Ecto neural progenitor cell (in vitro differentiated cells): ENCODE measurements at regions not wholly inside any gene's neighbourhood (a gene's known extent, or its start where the extent isn't known, plus 50 kb on each side); places are given as distances from the start of the nearest gene placed in this dataset.

ENCODE experiments used
- DNase-seq: peaks from one replicate; pipeline ENCODE4 v3.0.0-alpha.2; 2018; ENCODE audit warnings: low spot score

- DNase-seq = no peak
Observed at GRCh38 chr2:76450024-76450475, 739.3 kb upstream of the GCFC2 start.

GRCh38 chr2:76448956-76449355, 738.2 kb upstream of the GCFC2 start:
- no peak for DNase-seq

GRCh38 chr2:76447294-76447693, 736.6 kb upstream of the GCFC2 start:
- no peak for DNase-seq

- no peak for DNase-seq
Observed at GRCh38 chr2:76446872-76447271, 736.2 kb upstream of the GCFC2 start.

GRCh38 chr2:76445880-76446279, 735.2 kb upstream of the GCFC2 start:
- DNase-seq = no peak

GRCh38 chr2:76444732-76445131, 734.0 kb upstream of the GCFC2 start:
- DNase-seq = no peak

GRCh38 chr2:76437564-76437963, 726.8 kb upstream of the GCFC2 start:
- no peak for DNase-seq

- no peak for DNase-seq
Observed at GRCh38 chr2:76429374-76429773, 718.7 kb upstream of the GCFC2 start.

- no peak for DNase-seq
Observed at GRCh38 chr2:76427452-76427851, 716.7 kb upstream of the GCFC2 start.

GRCh38 chr2:76415821-76416220, 705.1 kb upstream of the GCFC2 start:
- no peak for DNase-seq

GRCh38 chr2:76413436-76413835, 702.7 kb upstream of the GCFC2 start:
- DNase-seq = no peak

- DNase-seq = no peak
Observed at GRCh38 chr2:76406134-76406855, 695.6 kb upstream of the GCFC2 start.

GRCh38 chr2:76393356-76393755, 682.6 kb upstream of the GCFC2 start:
- no peak for DNase-seq

GRCh38 chr2:76391678-76392077, 681.0 kb upstream of the GCFC2 start:
- no peak for DNase-seq

GRCh38 chr2:76387294-76387693, 676.6 kb upstream of the GCFC2 start:
- DNase-seq = no peak

GRCh38 chr2:76385943-76386342, 675.2 kb upstream of the GCFC2 start:
- no peak for DNase-seq

GRCh38 chr2:76381624-76382023, 670.9 kb upstream of the GCFC2 start:
- DNase-seq = no peak

GRCh38 chr2:76378140-76378539, 667.4 kb upstream of the GCFC2 start:
- DNase-seq = no peak

GRCh38 chr2:76341439-76341838, 630.7 kb upstream of the GCFC2 start:
- DNase-seq = no peak

- no peak for DNase-seq
Observed at GRCh38 chr2:76332871-76333270, 622.2 kb upstream of the GCFC2 start.

GRCh38 chr2:76330865-76331264, 620.1 kb upstream of the GCFC2 start:
- no peak for DNase-seq

- DNase-seq = no peak
Observed at GRCh38 chr2:76326636-76327035, 615.9 kb upstream of the GCFC2 start.

GRCh38 chr2:76323381-76323780, 612.7 kb upstream of the GCFC2 start:
- DNase-seq = no peak

GRCh38 chr2:76320716-76321115, 610.0 kb upstream of the GCFC2 start:
- DNase-seq = no peak
